Neuronal stem cell (in vitro differentiated cells): ENCODE measurements at regions not wholly inside any gene's neighbourhood (a gene's known extent, or its start where the extent isn't known, plus 50 kb on each side); places are given as distances from the start of the nearest gene placed in this dataset.

Experiments used
- DNase-seq: peaks from one replicate; pipeline ENCODE4 v3.0.0-alpha.2; 2013; ENCODE audit warnings: low spot score
- H2AFZ ChIP-seq: one replicate; pipeline ENCODE4 v1.6.1; 2013; ENCODE audit warnings: mild to moderate bottlenecking, low read length, inconsistent platforms
- H2AK5ac ChIP-seq: 2 replicates; pipeline ENCODE4 v1.6.1; 2013; ENCODE audit warnings: low read depth, mild to moderate bottlenecking, inconsistent platforms, low read length, moderate library complexity, mixed read lengths
- H2BK120ac ChIP-seq: 2 replicates; pipeline ENCODE4 v1.6.1; 2013; ENCODE audit warnings: low read depth, mild to moderate bottlenecking, inconsistent platforms, low read length, moderate library complexity, mixed read lengths
- H2BK12ac ChIP-seq: one replicate; pipeline ENCODE4 v1.6.1; 2013; ENCODE audit warnings: low read length, inconsistent platforms
- H2BK15ac ChIP-seq: 2 replicates; pipeline ENCODE4 v1.6.1; 2013; ENCODE audit warnings: mild to moderate bottlenecking, low read length, inconsistent platforms, mixed read lengths
- H2BK5ac ChIP-seq: one replicate; pipeline ENCODE4 v1.6.1; 2013; ENCODE audit warnings: inconsistent platforms, mild to moderate bottlenecking, low read length, moderate library complexity
- H3K14ac ChIP-seq: one replicate; pipeline ENCODE4 v1.6.1; 2013; ENCODE audit warnings: low read length, inconsistent platforms
- H3K18ac ChIP-seq: 2 replicates; pipeline ENCODE4 v1.6.1; 2013; ENCODE audit warnings: low read length, inconsistent platforms
- H3K23ac ChIP-seq: 2 replicates; pipeline ENCODE4 v1.6.1; 2013; ENCODE audit warnings: low read depth, mild to moderate bottlenecking, mixed read lengths, low read length, inconsistent platforms; ENCODE audit not compliant: poor library complexity
- H3K27ac ChIP-seq: replicated peaks from 3 replicates; pipeline ENCODE4 v1.5.1; 2013; ENCODE audit warnings: low read length, inconsistent platforms
- H3K27me3 ChIP-seq, 3 experiments: 2 replicates each; pipeline ENCODE4 v1.6.1; 2013; ENCODE audit warnings: low read length in 3 of 3, mild to moderate bottlenecking in 2 of 3, inconsistent platforms in 1 of 3, low read depth in 1 of 3, mixed read lengths in 1 of 3, moderate library complexity in 1 of 3; ENCODE audit not compliant: control insufficient read depth in 3 of 3, insufficient read depth in 3 of 3
- H3K36me3 ChIP-seq, 2 donors: replicated peaks in 1 of 2; 2 replicates each; pipeline ENCODE4 v1.6.1; 2013; ENCODE audit warnings: low read length in 2 of 2; ENCODE audit not compliant: control insufficient read depth in 2 of 2, insufficient read depth in 2 of 2
- H3K4ac ChIP-seq: 2 replicates; pipeline ENCODE4 v1.6.1; 2013; ENCODE audit warnings: inconsistent platforms, mild to moderate bottlenecking, low read length, moderate library complexity
- H3K4me1 ChIP-seq, 2 donors: 1 replicate in 1 of 2; 2 replicates in 1 of 2; pipeline ENCODE4 v1.6.1; 2013; ENCODE audit warnings: low read length in 2 of 2, low read depth in 1 of 2; ENCODE audit not compliant: control insufficient read depth in 2 of 2, insufficient read depth in 1 of 2
- H3K4me2 ChIP-seq: one replicate; pipeline ENCODE4 v1.6.1; 2013; ENCODE audit warnings: mild to moderate bottlenecking, low read length, inconsistent platforms; ENCODE audit not compliant: insufficient read depth, poor library complexity, severe bottlenecking
- H3K4me3 ChIP-seq, 2 donors: 2 replicates each; pipeline ENCODE4 v1.5.1; 2013; ENCODE audit warnings: low read length in 2 of 2, mild to moderate bottlenecking in 2 of 2, inconsistent platforms in 1 of 2, moderate library complexity in 1 of 2
- H3K79me1 ChIP-seq: one replicate; pipeline ENCODE4 v1.6.1; 2013; ENCODE audit warnings: low read depth, mild to moderate bottlenecking, inconsistent platforms, low read length, moderate library complexity
- H3K9ac ChIP-seq: one replicate; pipeline ENCODE4 v1.6.1; 2013; ENCODE audit warnings: mild to moderate bottlenecking, low read depth, low read length, inconsistent platforms; ENCODE audit not compliant: poor library complexity
- H3K9me3 ChIP-seq, 2 donors: replicated peaks in 1 of 2; 2 replicates each; pipeline versions ENCODE3 to v1.6.1; 2013; ENCODE audit warnings: low read length in 2 of 2, mild to moderate bottlenecking in 2 of 2, inconsistent platforms in 1 of 2, low read depth in 1 of 2, mixed read lengths in 1 of 2, moderate library complexity in 1 of 2; ENCODE audit not compliant: control insufficient read depth in 2 of 2, insufficient read depth in 1 of 2
- H4K8ac ChIP-seq: one replicate; pipeline ENCODE4 v1.6.1; 2013; ENCODE audit warnings: low read depth, mild to moderate bottlenecking, inconsistent platforms, low read length, moderate library complexity
- H4K91ac ChIP-seq: one replicate; pipeline ENCODE4 v1.6.1; 2013; ENCODE audit warnings: low read length, low read depth, mild to moderate bottlenecking, inconsistent platforms; ENCODE audit not compliant: poor library complexity
- WGBS, 2 donors: extraction: QIAGEN DNeasy Blood & Tissue Kit; methylation state at CpG; one replicate each; pipeline ENCODE4 v1.1.7; 2013; ENCODE audit warnings: missing lambda C conversion rate in 2 of 2, mixed read lengths in 1 of 2; ENCODE audit not compliant: insufficient read length in 2 of 2, insufficient replicate concordance in 1 of 2; ENCODE audit errors: extremely low coverage in 2 of 2; 5-methylcytosine and 5-hydroxymethylcytosine counted together

GRCh38 chr12:93056971-93057535 is 128.0 kb upstream of the EEA1 start:
- H4K91ac ChIP-seq = no peak overlapping the region
- H3K36me3 ChIP-seq = no peaks in the 10 kb centered on the region

GRCh38 chr12:93058280-93058679 is 129.2 kb upstream of the EEA1 start:
- no peak overlapping the region for H3K9ac ChIP-seq
- no peak overlapping the region for H3K4ac ChIP-seq
- no peak overlapping the region for H2BK120ac ChIP-seq
- no peak overlapping the region for H3K14ac ChIP-seq
- no peak overlapping the region for H4K91ac ChIP-seq
- no peak overlapping the region for H3K4me2 ChIP-seq
- no peak overlapping the region for H4K8ac ChIP-seq
- WGBS, 2 donors = no CpG with 5 or more reads among the region's 7 CpGs
- no peak overlapping the region for H2AFZ ChIP-seq
- peaks cover 3 to 11% of the 10 kb centered on the region in 2 donors for H3K4me1 ChIP-seq
- H2AK5ac ChIP-seq = no peak overlapping the region
- no peak for DNase-seq
- no peak overlapping the region for H2BK12ac ChIP-seq
- no peaks in the 10 kb centered on the region for H3K9me3 ChIP-seq
- H3K18ac ChIP-seq = no peak overlapping the region
- H3K36me3 ChIP-seq = no peaks in the 10 kb centered on the region
- no peak overlapping the region for H3K4me3 ChIP-seq
- H2BK5ac ChIP-seq = no peak overlapping the region
- no peaks in the 10 kb centered on the region for H3K27me3 ChIP-seq
- no peak overlapping the region for H2BK15ac ChIP-seq
- no peaks in the 10 kb centered on the region for H3K79me1 ChIP-seq
- no peak overlapping the region for H3K23ac ChIP-seq
- no peak overlapping the region for H3K27ac ChIP-seq

More at GRCh38 chr12:93056971-93057535, 128.0 kb upstream of the EEA1 start:
- no peak overlapping the region for H3K9ac ChIP-seq
- no CpG with 5 or more reads among the region's 4 CpGs for WGBS, 2 donors
- no peak overlapping the region for H2BK12ac ChIP-seq
- H2BK5ac ChIP-seq = no peak overlapping the region
- H3K27ac ChIP-seq = no peak overlapping the region
- H4K8ac ChIP-seq = no peak overlapping the region
- H3K14ac ChIP-seq = no peak overlapping the region
- no peak overlapping the region for H3K18ac ChIP-seq
- no peak overlapping the region for H2BK15ac ChIP-seq
- H3K9me3 ChIP-seq = no peaks in the 10 kb centered on the region
- H3K4ac ChIP-seq = no peak overlapping the region
- no peak overlapping the region for H2BK120ac ChIP-seq
- H3K79me1 ChIP-seq = no peaks in the 10 kb centered on the region
- H3K4me3 ChIP-seq = no peak overlapping the region
- H3K23ac ChIP-seq = no peak overlapping the region
- H2AK5ac ChIP-seq = no peak overlapping the region
- H3K27me3 ChIP-seq = no peaks in the 10 kb centered on the region
- DNase-seq = no peak
- H2AFZ ChIP-seq = no peak overlapping the region
- no peak overlapping the region for H3K4me2 ChIP-seq
- H3K4me1 ChIP-seq = peaks cover 3 to 11% of the 10 kb centered on the region in 2 donors

GRCh38 chr12:93059288-93059687 is 130.2 kb upstream of the EEA1 start:
- Histone ChIP-seq H3K14ac (no peak overlapping the region), H2BK15ac (no peak overlapping the region)

GRCh38 chr12:93059925-93060665 is 131.0 kb upstream of the EEA1 start:
- no peak overlapping the region for H3K18ac ChIP-seq
- H2AK5ac ChIP-seq = no peak overlapping the region
- no peak overlapping the region for H3K23ac ChIP-seq
- H3K9me3 ChIP-seq = no peaks in the 10 kb centered on the region
- H4K8ac ChIP-seq = no peak overlapping the region
- no peaks in the 10 kb centered on the region for H3K36me3 ChIP-seq
- H3K4me3 ChIP-seq = no peak overlapping the region
- no peak for DNase-seq
- no peak overlapping the region for H2BK5ac ChIP-seq
- no peak overlapping the region for H2BK120ac ChIP-seq
- peaks cover 3 to 11% of the 10 kb centered on the region in 2 donors for H3K4me1 ChIP-seq
- no CpG with 5 or more reads among the region's 5 CpGs for WGBS, 2 donors
- no peak overlapping the region for H3K4ac ChIP-seq
- no peaks in the 10 kb centered on the region for H3K79me1 ChIP-seq
- H3K4me2 ChIP-seq = no peak overlapping the region
- no peaks in the 10 kb centered on the region for H3K27me3 ChIP-seq
- H3K9ac ChIP-seq = no peak overlapping the region
- H3K27ac ChIP-seq = no peak overlapping the region
- no peak overlapping the region for H2AFZ ChIP-seq
- H2BK12ac ChIP-seq = no peak overlapping the region
- no peak overlapping the region for H3K14ac ChIP-seq
- H4K91ac ChIP-seq = no peak overlapping the region
- H2BK15ac ChIP-seq = no peak overlapping the region

More at GRCh38 chr12:93059288-93059687, 130.2 kb upstream of the EEA1 start:
- Histone ChIP-seq H3K36me3 (no peaks in the 10 kb centered on the region), H2AFZ (no peak overlapping the region), H3K4me3 (no peak overlapping the region), H3K4me2 (no peak overlapping the region), H3K4me1 (peaks cover 3 to 11% of the 10 kb centered on the region in 2 donors), H2BK5ac (no peak overlapping the region), H3K9me3 (no peaks in the 10 kb centered on the region), H3K27me3 (no peaks in the 10 kb centered on the region), H3K9ac (no peak overlapping the region), H3K23ac (no peak overlapping the region), H2BK12ac (no peak overlapping the region), H2AK5ac (no peak overlapping the region), H3K4ac (no peak overlapping the region), H2BK120ac (no peak overlapping the region), H4K8ac (no peak overlapping the region), H3K79me1 (no peaks in the 10 kb centered on the region), H3K27ac (no peak overlapping the region), H3K18ac (no peak overlapping the region), H4K91ac (no peak overlapping the region)
- WGBS, 2 donors = no CpG with 5 or more reads among the region's 2 CpGs
- no peak for DNase-seq
